ENCODE measurements at regions not wholly inside any gene's neighbourhood (a gene's known extent, or its start where the extent isn't known, plus 50 kb on each side); places are given as distances from the start of the nearest gene placed in this dataset.

- H3K27ac ChIP-seq (ENCODE audit: low read length in 2 of 2), result no peak overlapping the region
- H3K9ac ChIP-seq (ENCODE audit: low read length), result no peak overlapping the region
- DNase-seq (no peak), ATAC-seq (ENCODE audit: low read depth) (no peak)
- no peak for TF ChIP-seq EZH2 (IDR thresholded peaks at IDR 0.05; ENCODE audit: borderline replicate concordance, insufficient read depth, low read depth, low read length, poor library complexity, severe bottlenecking)
- TF ChIP-seq, protein P1, sequence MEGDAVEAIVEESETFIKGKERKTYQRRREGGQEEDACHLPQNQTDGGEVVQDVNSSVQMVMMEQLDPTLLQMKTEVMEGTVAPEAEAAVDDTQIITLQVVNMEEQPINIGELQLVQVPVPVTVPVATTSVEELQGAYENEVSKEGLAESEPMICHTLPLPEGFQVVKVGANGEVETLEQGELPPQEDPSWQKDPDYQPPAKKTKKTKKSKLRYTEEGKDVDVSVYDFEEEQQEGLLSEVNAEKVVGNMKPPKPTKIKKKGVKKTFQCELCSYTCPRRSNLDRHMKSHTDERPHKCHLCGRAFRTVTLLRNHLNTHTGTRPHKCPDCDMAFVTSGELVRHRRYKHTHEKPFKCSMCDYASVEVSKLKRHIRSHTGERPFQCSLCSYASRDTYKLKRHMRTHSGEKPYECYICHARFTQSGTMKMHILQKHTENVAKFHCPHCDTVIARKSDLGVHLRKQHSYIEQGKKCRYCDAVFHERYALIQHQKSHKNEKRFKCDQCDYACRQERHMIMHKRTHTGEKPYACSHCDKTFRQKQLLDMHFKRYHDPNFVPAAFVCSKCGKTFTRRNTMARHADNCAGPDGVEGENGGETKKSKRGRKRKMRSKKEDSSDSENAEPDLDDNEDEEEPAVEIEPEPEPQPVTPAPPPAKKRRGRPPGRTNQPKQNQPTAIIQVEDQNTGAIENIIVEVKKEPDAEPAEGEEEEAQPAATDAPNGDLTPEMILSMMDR (IDR thresholded peaks at IDR 0.05), result no peak
- H3K4me1 Mint-ChIP-seq, result no peaks in the 10 kb centered on the region
- H3K4me3 ChIP-seq (ENCODE audit: control extremely low read depth in 1 of 5, extremely low read depth in 1 of 5, insufficient read depth in 1 of 5, low read depth in 2 of 5, low read length in 4 of 5), result no peak overlapping the region
- H2AFZ ChIP-seq (ENCODE audit: insufficient read depth, low read depth, low read length, poor library complexity, severe bottlenecking), result no peak overlapping the region
- no peaks in the 10 kb centered on the region for H4K20me1 ChIP-seq (ENCODE audit: control insufficient read depth, insufficient read depth, low read length, poor library complexity, severe bottlenecking)
- CTCF ChIA-PET, result no interaction called here
- no peak overlapping the region for H3K27ac Mint-ChIP-seq
- H3K27me3 ChIP-seq (replicated peaks in 1 of 4; ENCODE audit: control extremely low read depth in 1 of 4, control insufficient read depth in 3 of 4, insufficient read depth in 4 of 4, low read length in 3 of 4), result peaks cover 0 to 3% (median 0%) of the 10 kb centered on the region in 4 experiments
- no peaks in the 10 kb centered on the region for H3K4me1 ChIP-seq (ENCODE audit: control insufficient read depth in 2 of 2, insufficient read depth in 2 of 2, low read length in 2 of 2)
- peaks cover 0 to 20% (median 0%) of the 10 kb centered on the region in 3 donors for H3K9me3 ChIP-seq (ENCODE audit: control extremely low read depth in 1 of 3, control insufficient read depth in 2 of 3, insufficient read depth in 1 of 3, low read length in 2 of 3)
- POLR2A ChIA-PET, result no interaction called here
- no peaks in the 10 kb centered on the region for H3K36me3 ChIP-seq (replicated peaks in 1 of 2; ENCODE audit: control extremely low read depth in 1 of 2, control insufficient read depth in 1 of 2, extremely low read depth in 1 of 2, insufficient read depth in 2 of 2, low read length in 1 of 2)
- no peak overlapping the region for H3K4me3 Mint-ChIP-seq
- no peaks in the 10 kb centered on the region for H3K79me2 ChIP-seq (ENCODE audit: control insufficient read depth, insufficient read depth, low read length)
- intact Hi-C loops (cut with micrococcal nuclease), result no loop called here
- H3K9me3 Mint-ChIP-seq (ENCODE audit: insufficient read depth), result no peaks in the 10 kb centered on the region
- H3K4me2 ChIP-seq (replicated peaks; ENCODE audit: low read depth, low read length, poor library complexity, severe bottlenecking), result no peak overlapping the region
- WGBS (ENCODE audit: insufficient coverage), result 76% methylated on average over 3 of the region's 6 CpGs
- peaks cover 14% of the 10 kb centered on the region for H3K27me3 Mint-ChIP-seq
These were observed 576.3 kb downstream of the BRD1 start for GRCh38 chr22:49251371-49251770.

GRCh38 chr22:49247194-49247924, 580.3 kb downstream of the BRD1 start:
- Histone ChIP-seq H3K36me3 (replicated peaks in 1 of 2; ENCODE audit: control extremely low read depth in 1 of 2, control insufficient read depth in 1 of 2, extremely low read depth in 1 of 2, insufficient read depth in 2 of 2, low read length in 1 of 2) (no peaks in the 10 kb centered on the region), H3K9me3 (ENCODE audit: control extremely low read depth in 1 of 3, control insufficient read depth in 2 of 3, insufficient read depth in 1 of 3, low read length in 2 of 3) (peaks cover 0 to 18% (median 0%) of the 10 kb centered on the region in 3 donors), H4K20me1 (ENCODE audit: control insufficient read depth, insufficient read depth, low read length, poor library complexity, severe bottlenecking) (no peaks in the 10 kb centered on the region), H3K4me1 (ENCODE audit: control insufficient read depth in 2 of 2, insufficient read depth in 2 of 2, low read length in 2 of 2) (no peaks in the 10 kb centered on the region), H3K4me2 (replicated peaks; ENCODE audit: low read depth, low read length, poor library complexity, severe bottlenecking) (no peak overlapping the region), H3K4me3 (ENCODE audit: control extremely low read depth in 1 of 5, extremely low read depth in 1 of 5, insufficient read depth in 1 of 5, low read depth in 2 of 5, low read length in 4 of 5) (no peak overlapping the region), H2AFZ (ENCODE audit: insufficient read depth, low read depth, low read length, poor library complexity, severe bottlenecking) (no peak overlapping the region), H3K27me3 (replicated peaks in 1 of 4; ENCODE audit: control extremely low read depth in 1 of 4, control insufficient read depth in 3 of 4, insufficient read depth in 4 of 4, low read length in 3 of 4) (no peaks in the 10 kb centered on the region), H3K79me2 (ENCODE audit: control insufficient read depth, insufficient read depth, low read length) (no peaks in the 10 kb centered on the region), H3K9ac (ENCODE audit: low read length) (no peak overlapping the region), H3K27ac (ENCODE audit: low read length in 2 of 2) (no peak overlapping the region)
- intact Hi-C loops (cut with micrococcal nuclease), result no loop called here
- no peak for TF ChIP-seq EZH2 (IDR thresholded peaks at IDR 0.05; ENCODE audit: borderline replicate concordance, insufficient read depth, low read depth, low read length, poor library complexity, severe bottlenecking)
- TF ChIP-seq, protein P1 (IDR thresholded peaks at IDR 0.05), result no peak
- Mint-ChIP-seq H3K27me3 (peaks cover 8% of the 10 kb centered on the region), H3K9me3 (ENCODE audit: insufficient read depth) (no peaks in the 10 kb centered on the region), H3K27ac (no peak overlapping the region), H3K4me3 (no peak overlapping the region), H3K4me1 (no peaks in the 10 kb centered on the region)
- ChIA-PET CTCF (no interaction called here), POLR2A (no interaction called here)
- ATAC-seq (ENCODE audit: low read depth), result no peak
- WGBS (ENCODE audit: insufficient coverage), result 87% methylated on average over 10 of the region's 18 CpGs
- no peak for DNase-seq
